Liver (tissue), 8 donors: ENCODE measurements at regions not wholly inside any gene's neighbourhood (a gene's known extent, or its start where the extent isn't known, plus 50 kb on each side); places are given as distances from the start of the nearest gene placed in this dataset.

Experiments
- DNase-seq: peaks from one replicate; pipeline ENCODE4 v3.0.0-alpha.2; 2017; ENCODE audit warnings: low spot score
- H3K27ac ChIP-seq, 2 donors: one replicate each; pipeline ENCODE4 v1.7.0; 2013; ENCODE audit warnings: inconsistent platforms in 2 of 2, low read length in 2 of 2, control low read depth in 1 of 2, low read depth in 1 of 2, mild to moderate bottlenecking in 1 of 2
- H3K27me3 ChIP-seq, 4 donors: one replicate each; pipeline versions ENCODE4 v1.6.1 to v1.7.0; 2013; ENCODE audit warnings: low read length in 3 of 4, inconsistent platforms in 1 of 4, mild to moderate bottlenecking in 1 of 4, moderate library complexity in 1 of 4; ENCODE audit not compliant: control insufficient read depth in 4 of 4, insufficient read depth in 4 of 4
- H3K36me3 ChIP-seq, 4 donors: one replicate each; pipeline versions ENCODE4 v1.6.1 to v1.7.0; 2013; ENCODE audit warnings: low read length in 3 of 4, mild to moderate bottlenecking in 3 of 4, low read depth in 1 of 4, moderate library complexity in 1 of 4; ENCODE audit not compliant: control insufficient read depth in 4 of 4, insufficient read depth in 3 of 4
- H3K4me1 ChIP-seq, 4 donors: one replicate each; pipeline versions ENCODE4 v1.6.1 to v1.7.0; 2013; ENCODE audit warnings: low read length in 3 of 4, mild to moderate bottlenecking in 3 of 4, moderate library complexity in 1 of 4; ENCODE audit not compliant: control insufficient read depth in 4 of 4, insufficient read depth in 4 of 4
- H3K4me3 ChIP-seq, 3 donors: one replicate each; pipeline versions ENCODE4 v1.6.1 to v1.7.0; 2013; ENCODE audit warnings: low read length in 3 of 3, control low read depth in 1 of 3, low read depth in 1 of 3, mild to moderate bottlenecking in 1 of 3
- H3K9ac ChIP-seq, 2 donors: one replicate each; pipeline ENCODE4 v1.7.0; 2013; ENCODE audit warnings: low read length in 2 of 2, mild to moderate bottlenecking in 2 of 2, moderate library complexity in 2 of 2, control low read depth in 1 of 2, low read depth in 1 of 2
- H3K9me3 ChIP-seq, 4 donors: one replicate each; pipeline versions ENCODE4 v1.6.1 to v1.7.0; 2013; ENCODE audit warnings: low read length in 3 of 4; ENCODE audit not compliant: control insufficient read depth in 4 of 4
- EGR1 ChIP-seq, 2 donors: IDR thresholded peaks; 2 replicates each; pipeline ENCODE4 v1.6.1; 2016 to 2018; ENCODE audit warnings: antibody characterized with exemption in 2 of 2, low read depth in 2 of 2
- FOXA1 ChIP-seq: IDR thresholded peaks from 2 replicates; pipeline ENCODE4 v1.6.1; 2016; ENCODE audit warnings: antibody characterized with exemption
- FOXA2 ChIP-seq: IDR thresholded peaks from 2 replicates; pipeline ENCODE4 v1.6.1; 2016; ENCODE audit warnings: antibody characterized with exemption
- GABPA ChIP-seq, 2 donors: IDR thresholded peaks in 1 of 2; conservative IDR thresholded peaks in 1 of 2; 2 replicates each; pipeline ENCODE4 v1.6.1; 2016; ENCODE audit warnings: antibody characterized with exemption in 2 of 2, mild to moderate bottlenecking in 1 of 2, moderate library complexity in 1 of 2
- HNF4A ChIP-seq, 2 donors: conservative IDR thresholded peaks; 2 replicates each; pipeline ENCODE4 v1.6.1; 2016; ENCODE audit warnings: antibody characterized with exemption in 2 of 2, mild to moderate bottlenecking in 2 of 2
- HNF4G ChIP-seq: IDR thresholded peaks from 2 replicates; pipeline ENCODE4 v1.6.1; 2016; ENCODE audit warnings: antibody characterized with exemption
- JUND ChIP-seq, 2 donors: IDR thresholded peaks; 2 replicates each; pipeline ENCODE4 v1.6.1; 2016; ENCODE audit warnings: antibody characterized with exemption in 2 of 2
- NR2F2 ChIP-seq: IDR thresholded peaks from 2 replicates; pipeline ENCODE4 v1.6.1; 2016; ENCODE audit warnings: antibody characterized with exemption
- RAD21 ChIP-seq, 2 donors: IDR thresholded peaks; 2 replicates each; pipeline ENCODE4 v1.6.1; 2016; ENCODE audit warnings: antibody characterized with exemption in 2 of 2, mild to moderate bottlenecking in 2 of 2
- RXRA ChIP-seq, 2 donors: IDR thresholded peaks; 2 replicates each; pipeline ENCODE4 v1.6.1; 2017 to 2018; ENCODE audit warnings: antibody characterized with exemption in 2 of 2, mild to moderate bottlenecking in 1 of 2
- SP1 ChIP-seq: IDR thresholded peaks from 2 replicates; pipeline ENCODE4 v1.6.1; 2018; ENCODE audit warnings: antibody characterized with exemption, mild to moderate bottlenecking
- TAF1 ChIP-seq: conservative IDR thresholded peaks from 2 replicates; pipeline ENCODE4 v1.6.1; 2016; ENCODE audit warnings: antibody characterized with exemption, mild to moderate bottlenecking
- WGBS: extraction: QIAGEN DNeasy Blood & Tissue Kit; methylation state at CpG from one replicate; pipeline ENCODE4 v1.1.7; 2013; 5-methylcytosine and 5-hydroxymethylcytosine counted together
- TF ChIP-seq, protein P1 (sequence below): fragments of 150-350 bp; IDR thresholded peaks from 2 replicates; pipeline ENCODE4 v1.5.1; 2017; ENCODE audit warnings: improper control_type of control experiment, low read depth, low read length; ENCODE audit not compliant: missing input control
- TF ChIP-seq, protein P2 (sequence below): IDR thresholded peaks from 2 replicates; pipeline ENCODE4 v1.6.1; 2016; ENCODE audit warnings: antibody characterized with exemption, mild to moderate bottlenecking
- TF ChIP-seq, protein P3 (sequence below): IDR thresholded peaks from 2 replicates; pipeline ENCODE4 v1.6.1; 2016; ENCODE audit warnings: antibody characterized with exemption
- TF ChIP-seq, protein P4 (sequence below): IDR thresholded peaks from 2 replicates; pipeline ENCODE4 v1.6.1; 2016; ENCODE audit warnings: antibody characterized with exemption
- TF ChIP-seq, protein P5 (sequence below): IDR thresholded peaks from 2 replicates; pipeline ENCODE4 v1.6.1; 2016; ENCODE audit warnings: antibody characterized with exemption
- donor health status: healthy.
- donor health status: healthy.
- donor health status: healthy.
- donor health status: healthy.
- donor health status: healthy.

DNA sequence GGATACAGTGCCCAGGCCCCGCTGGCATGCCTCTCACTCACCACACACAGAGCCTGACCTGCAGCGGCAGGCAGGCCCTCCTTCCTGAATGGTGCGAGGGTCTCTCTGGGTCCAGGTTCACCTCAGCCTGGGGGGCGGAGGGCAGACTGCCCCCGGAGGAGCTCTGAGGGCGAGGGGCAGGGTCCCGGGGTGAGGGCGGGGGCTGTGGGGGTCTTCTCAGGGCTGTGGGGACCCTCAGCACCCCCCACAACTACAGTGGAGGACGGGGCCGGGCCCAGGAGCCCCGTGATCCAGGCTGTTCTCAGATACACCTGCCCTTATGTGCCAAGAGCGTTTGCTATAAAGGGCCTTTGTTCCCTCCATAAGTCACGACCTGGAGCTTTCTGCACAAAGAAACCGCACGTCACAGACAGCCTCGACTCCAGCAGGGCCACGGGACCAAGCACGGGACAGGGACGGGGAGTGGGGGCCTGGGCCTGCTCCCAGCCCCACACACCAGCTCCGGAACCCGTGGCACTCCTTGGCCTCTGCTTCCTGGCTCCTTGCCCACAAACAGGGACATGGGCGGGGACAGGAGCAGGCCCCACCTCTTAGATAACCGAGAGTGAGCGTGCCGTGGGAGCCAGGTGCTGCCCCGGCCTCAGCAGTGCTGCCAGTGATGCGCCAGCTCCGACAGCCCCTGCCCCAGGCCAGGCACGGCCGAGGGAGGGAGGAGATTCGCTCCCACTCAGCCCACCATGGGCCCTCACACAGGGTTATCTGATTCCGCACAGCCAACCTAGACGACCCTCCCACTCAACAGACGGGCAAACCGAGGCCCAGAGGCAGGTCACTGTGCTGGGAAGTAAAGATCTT lies 101.9 kb downstream of the RFLNA start:
- no peak for DNase-seq
- peaks cover 13 to 40% (median 25%) of the 10 kb centered on the region in 4 donors for H3K4me1 ChIP-seq
- WGBS = 79% methylated on average over 35 of the region's 35 CpGs

DNA sequence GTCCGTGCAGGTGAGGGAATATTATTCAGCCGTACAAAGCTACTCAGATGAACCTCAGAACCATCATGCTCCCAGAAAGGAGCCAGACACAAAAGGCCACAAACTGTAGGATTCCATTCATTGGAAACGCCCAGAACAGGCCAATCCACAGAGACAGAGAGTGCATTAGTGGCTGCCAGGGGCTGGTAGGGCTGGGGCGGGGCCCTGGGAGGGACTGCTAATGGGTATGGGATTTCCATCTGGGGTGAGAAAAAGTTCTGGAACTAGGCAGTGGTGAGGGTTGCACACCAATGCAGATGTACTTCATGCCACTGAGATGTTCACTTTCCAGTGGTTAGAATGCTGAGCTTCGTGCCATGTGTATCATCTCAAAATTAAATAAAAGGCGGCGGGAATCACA lies 101.1 kb downstream of the RFLNA start:
- Histone ChIP-seq H3K9ac (no peak overlapping the region), H3K36me3 (peaks cover 2 to 8% (median 4%) of the 10 kb centered on the region in 4 donors), H3K27ac (no peak overlapping the region), H3K27me3 (no peaks in the 10 kb centered on the region), H3K4me3 (no peak overlapping the region), H3K4me1 (peaks cover 13 to 45% (median 26%) of the 10 kb centered on the region in 4 donors), H3K9me3 (no peaks in the 10 kb centered on the region)
- TF ChIP-seq SP1 = no peak
- no peak for TF ChIP-seq FOXA1
- no peak for TF ChIP-seq RXRA (IDR thresholded peaks at IDR 0.05)
- no peak for TF ChIP-seq TAF1
- TF ChIP-seq, protein P1, sequence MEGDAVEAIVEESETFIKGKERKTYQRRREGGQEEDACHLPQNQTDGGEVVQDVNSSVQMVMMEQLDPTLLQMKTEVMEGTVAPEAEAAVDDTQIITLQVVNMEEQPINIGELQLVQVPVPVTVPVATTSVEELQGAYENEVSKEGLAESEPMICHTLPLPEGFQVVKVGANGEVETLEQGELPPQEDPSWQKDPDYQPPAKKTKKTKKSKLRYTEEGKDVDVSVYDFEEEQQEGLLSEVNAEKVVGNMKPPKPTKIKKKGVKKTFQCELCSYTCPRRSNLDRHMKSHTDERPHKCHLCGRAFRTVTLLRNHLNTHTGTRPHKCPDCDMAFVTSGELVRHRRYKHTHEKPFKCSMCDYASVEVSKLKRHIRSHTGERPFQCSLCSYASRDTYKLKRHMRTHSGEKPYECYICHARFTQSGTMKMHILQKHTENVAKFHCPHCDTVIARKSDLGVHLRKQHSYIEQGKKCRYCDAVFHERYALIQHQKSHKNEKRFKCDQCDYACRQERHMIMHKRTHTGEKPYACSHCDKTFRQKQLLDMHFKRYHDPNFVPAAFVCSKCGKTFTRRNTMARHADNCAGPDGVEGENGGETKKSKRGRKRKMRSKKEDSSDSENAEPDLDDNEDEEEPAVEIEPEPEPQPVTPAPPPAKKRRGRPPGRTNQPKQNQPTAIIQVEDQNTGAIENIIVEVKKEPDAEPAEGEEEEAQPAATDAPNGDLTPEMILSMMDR = no peak
- no peak for TF ChIP-seq HNF4A (conservative IDR thresholded peaks at IDR 0.05)
- TF ChIP-seq EGR1 (IDR thresholded peaks at IDR 0.05; ENCODE audit: low read depth in 2 of 2) = no peak
- TF ChIP-seq, protein P2, sequence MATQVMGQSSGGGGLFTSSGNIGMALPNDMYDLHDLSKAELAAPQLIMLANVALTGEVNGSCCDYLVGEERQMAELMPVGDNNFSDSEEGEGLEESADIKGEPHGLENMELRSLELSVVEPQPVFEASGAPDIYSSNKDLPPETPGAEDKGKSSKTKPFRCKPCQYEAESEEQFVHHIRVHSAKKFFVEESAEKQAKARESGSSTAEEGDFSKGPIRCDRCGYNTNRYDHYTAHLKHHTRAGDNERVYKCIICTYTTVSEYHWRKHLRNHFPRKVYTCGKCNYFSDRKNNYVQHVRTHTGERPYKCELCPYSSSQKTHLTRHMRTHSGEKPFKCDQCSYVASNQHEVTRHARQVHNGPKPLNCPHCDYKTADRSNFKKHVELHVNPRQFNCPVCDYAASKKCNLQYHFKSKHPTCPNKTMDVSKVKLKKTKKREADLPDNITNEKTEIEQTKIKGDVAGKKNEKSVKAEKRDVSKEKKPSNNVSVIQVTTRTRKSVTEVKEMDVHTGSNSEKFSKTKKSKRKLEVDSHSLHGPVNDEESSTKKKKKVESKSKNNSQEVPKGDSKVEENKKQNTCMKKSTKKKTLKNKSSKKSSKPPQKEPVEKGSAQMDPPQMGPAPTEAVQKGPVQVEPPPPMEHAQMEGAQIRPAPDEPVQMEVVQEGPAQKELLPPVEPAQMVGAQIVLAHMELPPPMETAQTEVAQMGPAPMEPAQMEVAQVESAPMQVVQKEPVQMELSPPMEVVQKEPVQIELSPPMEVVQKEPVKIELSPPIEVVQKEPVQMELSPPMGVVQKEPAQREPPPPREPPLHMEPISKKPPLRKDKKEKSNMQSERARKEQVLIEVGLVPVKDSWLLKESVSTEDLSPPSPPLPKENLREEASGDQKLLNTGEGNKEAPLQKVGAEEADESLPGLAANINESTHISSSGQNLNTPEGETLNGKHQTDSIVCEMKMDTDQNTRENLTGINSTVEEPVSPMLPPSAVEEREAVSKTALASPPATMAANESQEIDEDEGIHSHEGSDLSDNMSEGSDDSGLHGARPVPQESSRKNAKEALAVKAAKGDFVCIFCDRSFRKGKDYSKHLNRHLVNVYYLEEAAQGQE = no peak
- TF ChIP-seq, protein P3, sequence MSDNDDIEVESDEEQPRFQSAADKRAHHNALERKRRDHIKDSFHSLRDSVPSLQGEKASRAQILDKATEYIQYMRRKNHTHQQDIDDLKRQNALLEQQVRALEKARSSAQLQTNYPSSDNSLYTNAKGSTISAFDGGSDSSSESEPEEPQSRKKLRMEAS = no peak
- no peak for TF ChIP-seq HNF4G
- TF ChIP-seq, protein P4, sequence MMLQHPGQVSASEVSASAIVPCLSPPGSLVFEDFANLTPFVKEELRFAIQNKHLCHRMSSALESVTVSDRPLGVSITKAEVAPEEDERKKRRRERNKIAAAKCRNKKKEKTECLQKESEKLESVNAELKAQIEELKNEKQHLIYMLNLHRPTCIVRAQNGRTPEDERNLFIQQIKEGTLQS = no peak
- TF ChIP-seq, protein P5, sequence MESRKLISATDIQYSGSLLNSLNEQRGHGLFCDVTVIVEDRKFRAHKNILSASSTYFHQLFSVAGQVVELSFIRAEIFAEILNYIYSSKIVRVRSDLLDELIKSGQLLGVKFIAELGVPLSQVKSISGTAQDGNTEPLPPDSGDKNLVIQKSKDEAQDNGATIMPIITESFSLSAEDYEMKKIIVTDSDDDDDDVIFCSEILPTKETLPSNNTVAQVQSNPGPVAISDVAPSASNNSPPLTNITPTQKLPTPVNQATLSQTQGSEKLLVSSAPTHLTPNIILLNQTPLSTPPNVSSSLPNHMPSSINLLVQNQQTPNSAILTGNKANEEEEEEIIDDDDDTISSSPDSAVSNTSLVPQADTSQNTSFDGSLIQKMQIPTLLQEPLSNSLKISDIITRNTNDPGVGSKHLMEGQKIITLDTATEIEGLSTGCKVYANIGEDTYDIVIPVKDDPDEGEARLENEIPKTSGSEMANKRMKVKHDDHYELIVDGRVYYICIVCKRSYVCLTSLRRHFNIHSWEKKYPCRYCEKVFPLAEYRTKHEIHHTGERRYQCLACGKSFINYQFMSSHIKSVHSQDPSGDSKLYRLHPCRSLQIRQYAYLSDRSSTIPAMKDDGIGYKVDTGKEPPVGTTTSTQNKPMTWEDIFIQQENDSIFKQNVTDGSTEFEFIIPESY = no peak
- TF ChIP-seq JUND (IDR thresholded peaks at IDR 0.05) = no peak
- TF ChIP-seq RAD21 (IDR thresholded peaks at IDR 0.05) = no peak
- no peak for TF ChIP-seq NR2F2
- TF ChIP-seq GABPA (IDR thresholded peaks at IDR 0.05 in 1 of 2, conservative IDR thresholded peaks at IDR 0.05 in 1 of 2) = no peak
- DNase-seq = no peak
- WGBS = 94% methylated on average over 7 of the region's 7 CpGs

More for the DNA sequence above, 101.9 kb downstream of the RFLNA start:
- no peak overlapping the region for H3K9ac ChIP-seq
- H3K36me3 ChIP-seq = peaks cover 2 to 8% (median 4%) of the 10 kb centered on the region in 4 donors
- no peak overlapping the region for H3K4me3 ChIP-seq
- no peaks in the 10 kb centered on the region for H3K9me3 ChIP-seq
- H3K27ac ChIP-seq = no peak overlapping the region
- TF ChIP-seq FOXA2 (no peak), HNF4A (conservative IDR thresholded peaks at IDR 0.05) (no peak), EGR1 (IDR thresholded peaks at IDR 0.05; ENCODE audit: low read depth in 2 of 2) (no peak), SP1 (no peak)
- TF ChIP-seq, protein P3 = no peak
- TF ChIP-seq, protein P4 = no peak
- H3K27me3 ChIP-seq = no peaks in the 10 kb centered on the region
